ENCODE measurements at regions not wholly inside any gene's neighbourhood (a gene's known extent, or its start where the extent isn't known, plus 50 kb on each side); places are given as distances from the start of the nearest gene placed in this dataset.

- no peak for DNase-seq (ENCODE audit: insufficient read length, low spot score)
- no peak for FAIRE-seq
Measured at GRCh38 chr14:106811162-106811561, 1284.8 kb downstream of the TMEM121 start.

- FAIRE-seq = no peak
- DNase-seq (ENCODE audit: insufficient read length, low spot score) = no peak
Measured at GRCh38 chr14:106812788-106813476, 1286.5 kb downstream of the TMEM121 start.

GRCh38 chr14:106813477-106813823 is 1287.1 kb downstream of the TMEM121 start:
- DNase-seq (ENCODE audit: insufficient read length, low spot score) = no peak
- FAIRE-seq = no peak

GRCh38 chr14:106820119-106820518 is 1293.7 kb downstream of the TMEM121 start:
- FAIRE-seq (no peak), DNase-seq (ENCODE audit: insufficient read length, low spot score) (no peak)

- no peak for DNase-seq (ENCODE audit: insufficient read length, low spot score)
- FAIRE-seq = no peak
Measured at GRCh38 chr14:106821119-106821518, 1294.7 kb downstream of the TMEM121 start.

GRCh38 chr14:106822905-106823304 is 1296.5 kb downstream of the TMEM121 start:
- DNase-seq (ENCODE audit: insufficient read length, low spot score) (no peak), FAIRE-seq (no peak)

GRCh38 chr14:106823552-106823951 is 1297.2 kb downstream of the TMEM121 start:
- FAIRE-seq = no peak
- no peak for DNase-seq (ENCODE audit: insufficient read length, low spot score)

- FAIRE-seq = no peak
- no peak for DNase-seq (ENCODE audit: insufficient read length, low spot score)
Measured at GRCh38 chr14:106826833-106827369, 1300.5 kb downstream of the TMEM121 start.

GRCh38 chr14:106831322-106831720 is 1304.9 kb downstream of the TMEM121 start:
- FAIRE-seq = no peak

GRCh38 chr14:106837870-106838269 is 1311.5 kb downstream of the TMEM121 start:
- FAIRE-seq = no peak
- DNase-seq (ENCODE audit: insufficient read length, low spot score) = no peak

More at GRCh38 chr14:106831322-106831720, 1304.9 kb downstream of the TMEM121 start:
- DNase-seq (ENCODE audit: insufficient read length, low spot score) = no peak

- FAIRE-seq (no peak), DNase-seq (ENCODE audit: insufficient read length, low spot score) (no peak)
Measured at GRCh38 chr14:106838991-106839769, 1312.8 kb downstream of the TMEM121 start.

- DNase-seq (ENCODE audit: insufficient read length, low spot score) = no peak
Measured at GRCh38 chr14:106840258-106840657, 1313.9 kb downstream of the TMEM121 start.

GRCh38 chr14:106840991-106841390 is 1314.6 kb downstream of the TMEM121 start:
- no peak for DNase-seq (ENCODE audit: insufficient read length, low spot score)
- FAIRE-seq = no peak

More at GRCh38 chr14:106840258-106840657, 1313.9 kb downstream of the TMEM121 start:
- no peak for FAIRE-seq

- DNase-seq (ENCODE audit: insufficient read length, low spot score) = no peak
- FAIRE-seq = no peak
Measured at GRCh38 chr14:106841701-106842100, 1315.3 kb downstream of the TMEM121 start.

GRCh38 chr14:106842687-106843086 is 1316.3 kb downstream of the TMEM121 start:
- DNase-seq (ENCODE audit: insufficient read length, low spot score) = no peak
- FAIRE-seq = no peak

GRCh38 chr14:106843386-106843785 is 1317.0 kb downstream of the TMEM121 start:
- FAIRE-seq = no peak

GRCh38 chr14:106843951-106844483 is 1317.6 kb downstream of the TMEM121 start:
- no peak for FAIRE-seq

More at GRCh38 chr14:106843386-106843785, 1317.0 kb downstream of the TMEM121 start:
- no peak for DNase-seq (ENCODE audit: insufficient read length, low spot score)

GRCh38 chr14:106844608-106845285 is 1318.4 kb downstream of the TMEM121 start:
- no peak for FAIRE-seq
- no peak for DNase-seq (ENCODE audit: insufficient read length, low spot score)

More at GRCh38 chr14:106843951-106844483, 1317.6 kb downstream of the TMEM121 start:
- no peak for DNase-seq (ENCODE audit: insufficient read length, low spot score)

GRCh38 chr14:106845286-106846087 is 1319.1 kb downstream of the TMEM121 start:
- DNase-seq (ENCODE audit: insufficient read length, low spot score) (no peak), FAIRE-seq (no peak)

- no peak for FAIRE-seq
- no peak for DNase-seq (ENCODE audit: insufficient read length, low spot score)
Measured at GRCh38 chr14:106846218-106846617, 1319.8 kb downstream of the TMEM121 start.
